HUES64 (cell line): ENCODE measurements at regions not wholly inside any gene's neighbourhood (a gene's known extent, or its start where the extent isn't known, plus 50 kb on each side); places are given as distances from the start of the nearest gene placed in this dataset.
"Not testable (repeated sequence)": the region's sequence is repeated elsewhere in the genome, so short reads cannot be mapped to it uniquely, and the experiment has no call there.

Experiments
- H3K27ac ChIP-seq: 2 replicates; pipeline ENCODE4 v1.7.0; 2013; ENCODE audit warnings: low read depth, low read length, inconsistent platforms
- H3K27me3 ChIP-seq: 2 replicates; pipeline ENCODE4 v1.6.1; 2013; ENCODE audit warnings: mild to moderate bottlenecking, low read length; ENCODE audit not compliant: insufficient read depth
- H3K36me3 ChIP-seq: 2 replicates; pipeline ENCODE4 v1.6.1; 2013; ENCODE audit warnings: mild to moderate bottlenecking, low read length; ENCODE audit not compliant: insufficient read depth
- H3K4me1 ChIP-seq: 2 replicates; pipeline ENCODE4 v1.6.1; 2013; ENCODE audit warnings: mild to moderate bottlenecking, low read length, moderate library complexity; ENCODE audit not compliant: insufficient read depth
- H3K4me3 ChIP-seq: 2 replicates; pipeline ENCODE4 v1.5.1; 2013; ENCODE audit warnings: mild to moderate bottlenecking, low read length, moderate library complexity
- H3K9ac ChIP-seq: 2 replicates; pipeline ENCODE4 v1.6.1; 2013; ENCODE audit warnings: mild to moderate bottlenecking, low read depth, low read length
- H3K9me3 ChIP-seq: 2 replicates; pipeline ENCODE4 v1.6.1; 2013; ENCODE audit warnings: low read depth, low read length; ENCODE audit not compliant: insufficient read depth
- WGBS: fragments of 150-250, 120-280 bp; methylation state at CpG from one replicate; pipeline ENCODE4 v1.1.7; 2013; ENCODE audit warnings: missing lambda C conversion rate; 5-methylcytosine and 5-hydroxymethylcytosine counted together

DNA sequence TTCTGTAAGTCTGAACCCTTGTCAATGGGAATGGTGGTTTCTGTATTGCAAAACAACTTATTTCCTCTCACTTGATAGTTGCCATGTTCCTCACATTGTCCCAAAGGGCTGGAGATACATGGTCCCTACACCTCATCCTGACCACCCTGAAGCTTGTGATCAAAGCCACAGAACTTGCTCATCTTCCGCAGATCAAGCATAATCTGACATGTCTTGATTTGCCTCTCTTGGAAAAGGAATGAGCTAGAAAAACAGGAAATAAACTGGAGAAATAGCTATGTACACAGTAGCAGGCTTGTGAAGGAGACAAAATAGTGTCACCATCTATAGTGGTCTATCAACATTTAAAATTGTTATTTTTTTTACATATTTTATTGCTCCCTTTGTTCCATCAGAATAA lies 871.9 kb upstream of the C9orf72 start:
- Histone ChIP-seq H3K9ac (no peak overlapping the region), H3K4me3 (no peak overlapping the region), H3K9me3 (peaks cover 12% of the 10 kb centered on the region; the same call in 1 of the 2 replicates), H3K36me3 (no peaks in the 10 kb centered on the region), H3K4me1 (no peaks in the 10 kb centered on the region), H3K27ac (no peak overlapping the region), H3K27me3 (no peaks in the 10 kb centered on the region)
- 100% methylated on average over 1 of the region's 1 CpG for WGBS

DNA sequence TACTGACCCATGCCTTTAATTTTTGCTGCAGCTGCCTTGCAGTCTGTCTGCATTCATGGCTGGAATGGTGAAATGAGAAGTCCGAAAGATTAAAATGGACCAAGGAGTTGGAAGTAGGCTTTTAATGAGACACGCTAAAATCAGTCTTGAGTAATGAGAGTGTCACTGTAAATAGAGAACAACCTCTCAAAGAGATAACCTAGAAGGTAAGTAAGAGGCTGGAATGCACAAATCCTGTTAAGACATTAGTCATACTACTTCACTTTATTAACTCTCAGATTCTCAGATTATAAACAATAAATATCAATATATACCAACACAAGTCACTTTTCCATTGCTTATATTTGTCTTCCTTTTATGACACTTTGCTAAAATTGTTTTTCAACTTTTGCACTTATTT lies 880.6 kb upstream of the C9orf72 start:
- Histone ChIP-seq H3K9me3 (no peaks in the 10 kb centered on the region), H3K36me3 (no peaks in the 10 kb centered on the region), H3K4me1 (no peaks in the 10 kb centered on the region), H3K27ac (no peak overlapping the region), H3K27me3 (no peaks in the 10 kb centered on the region), H3K9ac (no peak overlapping the region), H3K4me3 (no peak overlapping the region)
- 93% methylated on average over 2 of the region's 2 CpGs for WGBS

DNA sequence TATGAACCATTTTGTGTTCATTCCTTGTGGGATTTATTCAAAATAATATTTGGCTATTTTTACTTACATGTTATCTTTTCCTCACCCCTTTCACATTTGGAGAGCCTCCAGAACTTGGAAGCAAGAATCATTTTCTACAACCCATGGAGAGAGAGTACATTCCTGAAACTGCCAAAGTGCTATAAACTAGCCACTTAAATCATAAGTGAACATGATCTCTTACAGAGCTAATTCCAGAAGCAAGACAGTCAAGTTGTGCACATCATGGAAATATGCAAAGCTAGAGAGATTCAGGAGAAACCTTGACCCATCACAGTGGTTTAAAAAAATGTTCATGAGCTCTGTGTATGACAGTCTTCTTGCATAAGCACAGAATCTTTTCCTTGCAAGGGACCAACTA lies 883.6 kb upstream of the C9orf72 start:
- H3K9me3 ChIP-seq, result no peaks in the 10 kb centered on the region
- no peak overlapping the region for H3K9ac ChIP-seq
- H3K27ac ChIP-seq, result no peak overlapping the region
- no peaks in the 10 kb centered on the region for H3K36me3 ChIP-seq
- no peak overlapping the region for H3K4me3 ChIP-seq
- no peaks in the 10 kb centered on the region for H3K4me1 ChIP-seq
- H3K27me3 ChIP-seq, result no peaks in the 10 kb centered on the region

DNA sequence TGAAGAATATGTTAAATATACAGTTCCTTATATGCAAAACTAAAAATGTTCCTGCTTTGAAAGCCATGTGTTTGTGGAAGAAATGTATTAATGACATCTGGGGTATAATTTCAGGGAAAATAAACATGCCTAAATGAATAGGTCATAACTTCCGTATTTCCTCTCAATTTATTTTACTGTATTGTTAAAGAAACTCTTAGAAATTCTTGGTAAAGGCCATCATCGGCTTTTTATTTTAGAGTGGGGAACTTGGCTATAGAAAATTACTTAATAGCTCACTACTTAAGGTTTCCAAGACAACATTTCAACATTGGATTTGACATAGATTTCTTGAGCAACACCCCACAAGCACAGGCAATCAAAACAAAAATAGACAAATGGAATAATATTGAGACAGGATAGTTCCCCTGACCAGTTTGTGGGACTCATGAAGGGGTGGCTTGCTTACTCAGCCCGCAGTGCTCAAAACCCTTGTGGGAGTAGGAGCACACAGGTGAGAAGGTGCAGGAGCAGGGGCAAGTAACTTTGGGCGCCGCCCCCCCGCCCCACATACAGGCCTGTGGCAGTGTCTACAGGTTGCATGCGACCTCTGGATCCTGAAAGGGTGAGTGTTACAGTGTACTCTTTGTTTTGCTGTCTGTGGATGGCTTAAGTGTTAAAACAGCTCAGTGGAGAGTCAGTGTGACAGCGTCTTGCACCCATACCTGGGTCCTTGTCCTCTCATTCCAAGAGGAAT lies 891.4 kb upstream of the C9orf72 start:
- whole genome bisulfite sequencing, result 91% methylated on average over 6 of the region's 8 CpGs

DNA sequence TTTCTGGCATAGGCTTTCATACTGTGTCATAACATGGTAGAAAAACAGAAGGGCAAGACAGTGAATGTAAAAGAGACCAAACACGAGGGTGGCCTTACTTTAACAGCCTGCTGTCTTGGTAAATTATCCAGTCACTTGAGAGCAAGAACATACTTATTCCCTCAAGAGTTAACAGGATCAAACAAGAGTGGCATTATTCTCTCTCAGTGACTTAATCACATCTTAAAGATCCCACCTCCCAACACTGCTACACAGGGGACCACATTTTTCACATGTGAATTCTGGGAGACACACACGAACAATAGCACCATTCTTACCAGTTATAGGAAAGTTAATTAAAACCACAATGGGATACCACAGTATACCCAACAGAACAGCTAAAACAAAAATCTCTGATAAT lies 898.0 kb upstream of the C9orf72 start:
- Histone ChIP-seq H3K36me3 (no peaks in the 10 kb centered on the region), H3K27me3 (no peaks in the 10 kb centered on the region), H3K9me3 (no peaks in the 10 kb centered on the region), H3K9ac (no peak overlapping the region), H3K27ac (no peak overlapping the region), H3K4me3 (no peak overlapping the region), H3K4me1 (no peaks in the 10 kb centered on the region)
- 85% methylated on average over 2 of the region's 2 CpGs for WGBS

More for the DNA sequence above, 891.4 kb upstream of the C9orf72 start:
- Histone ChIP-seq H3K9ac (no peak overlapping the region), H3K27me3 (no peaks in the 10 kb centered on the region), H3K36me3 (no peaks in the 10 kb centered on the region), H3K27ac (no peak overlapping the region), H3K4me3 (no peak overlapping the region), H3K4me1 (no peaks in the 10 kb centered on the region), H3K9me3 (0 out of 2 replicates have a peak, but pooled peaks cover 4% of the 10 kb centered on the region)

DNA sequence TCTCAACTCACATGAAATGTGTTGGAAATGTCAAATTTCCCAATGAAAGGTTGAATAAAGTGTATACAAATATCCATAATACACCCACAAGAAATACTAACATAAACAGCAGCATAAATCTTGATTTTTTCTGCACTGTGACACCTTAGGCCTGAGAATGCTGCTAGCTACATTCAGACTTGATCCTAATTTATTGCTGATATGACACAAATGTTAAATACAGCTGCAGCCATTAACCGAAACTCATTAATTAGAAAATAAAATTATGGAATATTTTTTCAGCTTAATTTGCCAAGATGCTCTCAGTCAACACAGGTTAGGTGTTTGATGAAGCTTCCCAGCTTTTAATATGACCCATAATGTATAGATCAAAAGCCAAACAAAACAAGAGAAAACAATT lies 914.3 kb upstream of the C9orf72 start:
- no peaks in the 10 kb centered on the region for H3K36me3 ChIP-seq
- no CpG with 5 or more reads among the region's 1 CpG for WGBS
- H3K9me3 ChIP-seq, result no peaks in the 10 kb centered on the region
- H3K4me3 ChIP-seq, result no peak overlapping the region
- no peaks in the 10 kb centered on the region for H3K27me3 ChIP-seq
- H3K9ac ChIP-seq, result no peak overlapping the region
- H3K4me1 ChIP-seq, result no peaks in the 10 kb centered on the region
- H3K27ac ChIP-seq, result no peak overlapping the region

DNA sequence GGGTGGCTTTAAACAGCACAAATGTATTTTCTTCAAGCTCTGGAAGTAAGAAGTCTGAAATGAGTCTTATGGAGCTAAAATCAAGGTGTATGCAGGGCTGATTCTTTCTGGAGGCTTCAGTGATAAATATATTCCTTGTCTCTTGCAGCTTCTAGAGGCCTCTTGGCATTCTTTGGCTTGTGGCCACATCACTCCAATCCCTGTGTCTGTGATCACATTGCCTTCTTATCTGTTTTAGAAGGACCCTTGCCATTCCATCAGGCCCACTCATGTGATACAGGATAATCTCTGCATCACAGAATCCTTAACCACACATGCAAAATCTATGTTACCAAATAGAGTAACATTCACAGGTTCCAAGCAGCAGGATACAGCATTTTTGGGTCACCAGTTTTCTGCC lies 917.8 kb upstream of the C9orf72 start:
- no peak overlapping the region for H3K4me3 ChIP-seq
- no peaks in the 10 kb centered on the region for H3K9me3 ChIP-seq
- no peaks in the 10 kb centered on the region for H3K4me1 ChIP-seq
- H3K27ac ChIP-seq, result no peak overlapping the region
- no peaks in the 10 kb centered on the region for H3K27me3 ChIP-seq
- H3K9ac ChIP-seq, result no peak overlapping the region
- no peaks in the 10 kb centered on the region for H3K36me3 ChIP-seq

DNA sequence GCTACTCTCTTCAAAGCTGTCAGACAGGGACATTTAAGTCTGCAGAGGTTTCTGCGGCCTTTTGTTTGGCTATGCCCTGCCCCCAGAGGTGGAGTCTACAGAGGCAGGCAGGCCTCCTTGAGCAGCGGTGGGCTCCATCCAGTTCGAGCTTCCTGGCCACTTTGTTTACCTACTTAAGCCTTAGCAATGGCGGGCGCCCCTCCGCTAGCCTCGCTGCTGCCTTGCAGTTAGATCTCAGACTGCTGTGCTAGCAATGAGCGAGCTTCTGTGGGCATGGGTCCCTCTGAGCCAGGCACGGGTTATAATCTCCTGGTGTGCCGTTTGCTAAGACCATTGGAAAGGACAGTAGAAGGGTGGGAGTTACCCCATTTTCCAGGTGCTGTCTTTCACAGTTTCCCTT lies 924.9 kb upstream of the C9orf72 start:
- 96% methylated on average over 10 of the region's 10 CpGs for WGBS
- H3K9ac ChIP-seq, H3K27me3 ChIP-seq, H3K9me3 ChIP-seq, H3K27ac ChIP-seq, H3K4me1 ChIP-seq, H3K4me3 ChIP-seq, H3K36me3 ChIP-seq: not testable (repeated sequence)

DNA sequence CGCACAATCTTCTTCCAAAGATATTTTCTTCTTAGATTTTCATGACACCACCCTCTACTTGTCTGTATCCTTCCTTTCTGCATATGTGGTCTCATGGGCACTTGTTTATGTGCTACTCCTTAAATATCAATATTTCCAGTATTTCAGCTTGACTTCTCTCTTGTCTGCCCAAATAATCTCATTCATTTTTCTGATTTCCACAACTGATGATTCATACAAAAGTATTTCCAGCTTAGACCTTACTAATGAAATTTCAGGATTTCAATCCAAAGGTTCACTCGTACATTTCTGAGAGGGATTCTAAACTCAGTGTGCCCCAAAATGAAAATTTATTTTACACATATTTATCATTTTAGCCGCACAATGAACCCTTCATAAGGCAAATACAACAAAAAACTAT lies 928.9 kb upstream of the C9orf72 start:
- H3K9ac ChIP-seq, result no peak overlapping the region
- H3K4me1 ChIP-seq, result no peaks in the 10 kb centered on the region
- whole genome bisulfite sequencing, result 97% methylated on average over 2 of the region's 3 CpGs
- no peaks in the 10 kb centered on the region for H3K36me3 ChIP-seq
- H3K4me3 ChIP-seq, result no peak overlapping the region
- H3K9me3 ChIP-seq, result peaks cover 6% of the 10 kb centered on the region; the same call in 1 of the 2 replicates
- no peak overlapping the region for H3K27ac ChIP-seq
- H3K27me3 ChIP-seq, result no peaks in the 10 kb centered on the region

DNA sequence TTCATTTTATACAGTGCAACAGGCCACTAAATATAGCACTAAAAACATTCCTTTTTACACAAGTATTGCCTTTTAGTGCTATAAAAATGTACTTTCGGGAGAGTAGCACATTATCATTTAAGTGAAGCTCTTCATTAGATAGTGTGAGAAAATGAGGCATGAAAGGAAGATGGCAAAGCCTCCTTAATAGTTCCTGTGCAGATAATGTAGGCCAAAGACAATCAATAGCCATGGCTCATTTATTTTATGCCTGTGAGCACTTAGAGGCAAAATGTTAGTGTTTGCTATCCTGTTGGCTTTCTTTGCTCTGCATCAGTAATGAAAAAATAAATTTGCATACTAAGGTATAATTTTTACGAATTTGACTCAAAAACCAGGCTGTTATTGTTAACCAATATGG lies 929.5 kb upstream of the C9orf72 start:
- Histone ChIP-seq H3K4me1 (no peaks in the 10 kb centered on the region), H3K4me3 (no peak overlapping the region), H3K27me3 (no peaks in the 10 kb centered on the region), H3K27ac (no peak overlapping the region), H3K9ac (no peak overlapping the region), H3K9me3 (peaks cover 6% of the 10 kb centered on the region; the same call in 1 of the 2 replicates), H3K36me3 (no peaks in the 10 kb centered on the region)
- 100% methylated on average over 2 of the region's 2 CpGs for WGBS

DNA sequence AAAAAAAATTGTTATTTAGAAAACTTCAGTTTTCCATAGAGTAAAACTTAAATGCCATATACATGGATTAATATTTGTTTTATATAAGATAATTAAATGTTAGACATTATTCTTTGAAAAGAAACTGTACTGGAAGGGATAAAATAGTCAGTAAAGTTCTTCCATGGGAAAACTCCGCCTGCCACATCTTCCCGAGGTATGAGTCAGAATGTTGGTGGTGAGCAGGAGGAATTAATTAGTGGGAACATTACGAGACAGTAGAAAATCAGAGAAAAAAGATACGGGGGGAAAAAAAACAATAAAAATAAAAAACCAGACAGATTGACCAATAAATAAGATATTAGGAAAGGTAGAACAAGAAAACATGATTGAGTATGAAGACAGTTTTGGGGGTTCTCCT lies 930.3 kb upstream of the C9orf72 start:
- H3K4me3 ChIP-seq, result no peak overlapping the region
- H3K27me3 ChIP-seq, result no peaks in the 10 kb centered on the region
- H3K4me1 ChIP-seq, result no peaks in the 10 kb centered on the region
- H3K36me3 ChIP-seq, result no peaks in the 10 kb centered on the region
- 96% methylated on average over 4 of the region's 4 CpGs for WGBS
- no peak overlapping the region for H3K9ac ChIP-seq
- H3K9me3 ChIP-seq, result peaks cover 2% of the 10 kb centered on the region; the same call in 1 of the 2 replicates
- H3K27ac ChIP-seq, result no peak overlapping the region

DNA sequence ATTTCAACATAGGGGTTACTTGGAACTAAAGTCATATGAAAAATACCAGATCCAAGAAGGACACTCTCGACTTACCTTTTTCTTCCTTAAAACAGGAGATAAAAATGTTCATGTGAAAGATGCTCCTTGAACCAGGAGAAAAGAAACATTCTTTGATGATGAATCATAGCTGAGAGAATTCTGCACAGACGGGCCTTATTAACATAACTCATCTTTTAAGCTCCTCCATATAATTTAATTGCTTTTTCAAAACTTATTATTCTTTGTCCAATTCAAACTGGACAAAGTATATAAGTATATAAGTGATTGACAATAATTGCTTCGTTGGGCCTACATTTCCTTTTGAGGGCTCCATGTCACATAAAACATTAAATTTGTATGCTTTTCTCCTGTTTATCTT lies 945.2 kb upstream of the C9orf72 start:
- Histone ChIP-seq H3K27ac (no peak overlapping the region), H3K4me1 (peaks cover 13% of the 10 kb centered on the region), H3K9me3 (peaks cover 4% of the 10 kb centered on the region; the same call in 1 of the 2 replicates), H3K36me3 (no peaks in the 10 kb centered on the region), H3K27me3 (no peaks in the 10 kb centered on the region), H3K9ac (no peak overlapping the region), H3K4me3 (no peak overlapping the region)
- WGBS, result 83% methylated on average over 1 of the region's 3 CpGs
